IPS DF 4.7 (cell line): ENCODE measurements at regions not wholly inside any gene's neighbourhood (a gene's known extent, or its start where the extent isn't known, plus 50 kb on each side); places are given as distances from the start of the nearest gene placed in this dataset.
"Not testable (repeated sequence)": the region's sequence is repeated elsewhere in the genome, so short reads cannot be mapped to it uniquely, and the experiment has no call there.

Source experiments
- DNase-seq: peaks from one replicate; pipeline ENCODE4 v3.0.0-alpha.2; 2013; ENCODE audit warnings: low spot score; ENCODE audit errors: extremely low read depth

- not testable (repeated sequence) for DNase-seq
Measured at GRCh38 chr4:159030297-159030696, 72.6 kb upstream of the RAPGEF2 start.

DNA sequence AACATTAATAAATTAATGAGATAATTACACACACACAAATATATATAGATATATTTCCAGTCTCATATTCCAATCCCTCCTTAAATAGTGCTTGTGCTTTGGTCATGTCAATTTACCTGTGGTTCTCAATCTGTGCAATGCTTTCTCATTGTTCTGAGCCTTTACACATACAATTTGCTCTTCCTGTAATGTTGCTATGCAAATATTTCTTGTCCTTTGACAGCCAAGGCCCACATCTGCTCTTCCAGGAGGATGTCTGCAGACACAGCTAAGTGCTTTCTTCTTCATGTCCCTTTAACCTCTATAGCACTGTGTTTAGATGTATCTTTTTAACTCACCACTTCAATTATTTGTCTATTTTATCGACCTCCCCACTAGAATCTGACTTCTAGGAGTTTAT, 67.3 kb upstream of the RAPGEF2 start:
- no peak for DNase-seq

DNA sequence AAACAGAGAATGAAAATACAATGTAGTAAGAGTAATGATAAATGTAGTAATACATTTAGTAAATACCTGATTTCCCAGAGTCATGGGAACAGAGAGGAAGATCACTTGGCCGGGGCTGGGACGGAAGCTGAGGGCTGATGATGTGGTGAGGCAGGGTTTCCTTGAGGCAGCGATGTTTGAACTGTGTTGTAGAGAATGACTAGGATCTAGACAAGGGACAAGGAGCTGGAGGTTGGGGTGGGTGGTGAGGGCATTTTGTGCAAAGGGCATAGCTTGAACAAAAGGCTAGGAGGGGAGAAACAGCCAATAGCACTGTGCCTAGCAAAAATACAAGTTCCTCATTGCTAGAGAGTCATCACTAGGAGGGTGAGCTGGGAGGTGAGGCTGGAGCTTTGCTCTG, 64.3 kb upstream of the RAPGEF2 start:
- no peak for DNase-seq

GRCh38 chr4:159041054-159042034, 61.5 kb upstream of the RAPGEF2 start:
- no peak for DNase-seq

- no peak for DNase-seq
Measured at GRCh38 chr4:159042097-159042605, 60.7 kb upstream of the RAPGEF2 start.

GRCh38 chr4:159042868-159043267, 60.0 kb upstream of the RAPGEF2 start:
- DNase-seq: no peak

GRCh38 chr4:159043861-159044260, 59.0 kb upstream of the RAPGEF2 start:
- DNase-seq: no peak

DNA sequence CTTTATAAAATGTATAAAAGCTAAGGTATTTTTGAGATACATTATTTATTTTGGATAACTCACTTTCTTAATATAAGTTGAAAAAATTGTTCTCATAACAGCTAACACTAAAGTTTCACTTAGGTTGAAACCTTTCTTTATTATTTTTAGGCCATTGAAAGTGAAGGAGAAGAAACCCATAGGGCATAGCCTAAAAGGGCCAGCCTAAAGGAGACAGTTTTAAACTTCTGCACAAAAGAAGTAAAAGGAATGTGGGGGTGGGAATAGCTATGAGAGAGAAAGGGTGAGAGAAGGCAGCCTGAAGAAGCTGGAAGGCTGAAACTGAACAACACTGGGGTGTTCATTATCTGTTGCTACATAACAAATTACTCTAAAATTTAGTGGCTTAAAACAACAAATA, 57.6 kb upstream of the RAPGEF2 start:
- DNase-seq: no peak

- no peak for DNase-seq
Measured at GRCh38 chr4:159046683-159047082, 56.2 kb upstream of the RAPGEF2 start.

- no peak for DNase-seq
Measured at GRCh38 chr4:159047478-159048165, 55.3 kb upstream of the RAPGEF2 start.

GRCh38 chr4:159048166-159048886, 54.6 kb upstream of the RAPGEF2 start:
- no peak for DNase-seq

GRCh38 chr4:159049780-159050375, 53.0 kb upstream of the RAPGEF2 start:
- DNase-seq: no peak

- no peak for DNase-seq
Measured at GRCh38 chr4:159051245-159052071, 51.4 kb upstream of the RAPGEF2 start.

DNA sequence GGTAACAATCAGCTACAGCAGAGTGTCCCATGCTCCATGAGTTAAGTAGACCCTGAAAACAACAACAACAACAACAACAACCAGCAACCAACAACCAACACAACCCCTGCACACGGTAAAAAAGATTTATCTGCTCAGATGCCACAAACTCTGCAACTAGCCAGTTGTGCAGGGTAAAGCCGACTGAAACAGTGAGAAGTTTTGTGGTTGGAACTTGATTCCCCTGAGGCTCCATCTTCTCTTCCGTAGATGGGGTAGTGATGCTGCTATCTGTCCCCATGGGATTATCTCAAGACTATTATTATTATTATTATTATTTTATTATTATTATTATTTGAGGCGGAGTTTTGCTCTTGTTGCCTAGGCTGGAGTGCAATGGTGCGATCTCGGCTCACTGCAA, 50.6 kb upstream of the RAPGEF2 start:
- DNase-seq: no peak
